CD4-positive, alpha-beta T cell treated with Interleukin-4 for 4 hours (primary cell): ENCODE measurements at regions not wholly inside any gene's neighbourhood (a gene's known extent, or its start where the extent isn't known, plus 50 kb on each side); places are given as distances from the start of the nearest gene placed in this dataset.

ENCODE experiments used
- DNase-seq: peaks from one replicate; pipeline ENCODE4 v3.0.0-alpha.2; 2020

DNA sequence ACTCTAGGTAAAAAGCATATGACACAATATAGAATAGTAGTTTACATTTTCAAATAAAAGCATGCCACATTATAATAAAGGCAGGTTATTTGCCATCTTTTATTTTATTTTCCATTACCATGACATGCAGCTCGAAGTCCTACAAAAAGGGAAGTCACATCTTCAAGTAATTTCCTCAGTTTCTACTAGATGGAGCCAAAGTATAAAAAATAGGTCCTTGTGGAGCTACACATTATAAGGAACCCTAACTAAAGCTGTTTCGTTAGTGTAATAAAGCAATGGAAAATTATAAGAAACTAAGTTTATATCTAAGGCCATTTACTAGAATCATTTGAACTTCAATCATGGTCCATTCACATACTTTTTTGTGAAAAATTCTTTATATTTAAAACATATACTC, 674.5 kb downstream of the KCNJ3 start:
- DNase-seq = peak; percentile 3

DNA sequence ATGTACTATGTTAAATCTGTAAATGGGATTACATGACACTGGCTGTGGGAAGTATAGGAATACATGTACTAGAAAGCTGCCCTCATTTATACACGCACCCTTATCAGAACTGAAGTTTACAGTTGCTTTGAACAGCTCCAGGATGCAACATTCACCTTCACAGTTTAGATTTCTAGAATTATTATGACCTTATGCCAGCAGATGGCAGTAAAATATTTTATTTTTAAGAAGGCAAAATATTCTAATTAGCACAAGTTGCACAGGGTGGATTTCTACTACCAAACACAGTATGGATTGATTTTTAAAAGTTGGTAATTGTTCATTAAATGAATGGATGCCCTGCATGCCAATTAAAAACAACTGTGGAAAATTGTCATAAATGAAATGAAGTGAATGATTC, 670.4 kb downstream of the KCNJ3 start:
- no peak for DNase-seq

DNA sequence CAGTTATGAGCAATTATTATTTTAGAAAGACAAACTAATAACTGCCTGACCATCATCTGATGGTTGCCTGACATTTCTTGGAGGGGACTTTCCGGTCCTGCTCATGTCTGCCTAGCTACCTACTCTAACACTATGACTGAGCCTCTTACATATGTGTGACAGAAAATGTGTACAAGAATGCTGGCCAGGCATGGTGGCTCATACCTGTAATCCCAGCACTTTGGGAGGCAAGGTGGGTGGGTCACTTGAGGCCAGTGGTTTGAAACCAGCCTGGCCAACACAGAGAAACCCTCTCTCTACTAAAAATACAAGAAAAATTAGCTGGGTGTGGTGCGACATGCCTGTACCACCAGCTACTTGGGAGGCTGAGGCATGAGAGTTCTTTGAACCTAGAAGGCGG, 666.3 kb downstream of the KCNJ3 start:
- DNase-seq = no peak

GRCh38 chr2:155363349-155363888, 664.9 kb downstream of the KCNJ3 start:
- no peak for DNase-seq

- DNase-seq = no peak
Measured at GRCh38 chr2:155357172-155357571, 658.7 kb downstream of the KCNJ3 start.

DNA sequence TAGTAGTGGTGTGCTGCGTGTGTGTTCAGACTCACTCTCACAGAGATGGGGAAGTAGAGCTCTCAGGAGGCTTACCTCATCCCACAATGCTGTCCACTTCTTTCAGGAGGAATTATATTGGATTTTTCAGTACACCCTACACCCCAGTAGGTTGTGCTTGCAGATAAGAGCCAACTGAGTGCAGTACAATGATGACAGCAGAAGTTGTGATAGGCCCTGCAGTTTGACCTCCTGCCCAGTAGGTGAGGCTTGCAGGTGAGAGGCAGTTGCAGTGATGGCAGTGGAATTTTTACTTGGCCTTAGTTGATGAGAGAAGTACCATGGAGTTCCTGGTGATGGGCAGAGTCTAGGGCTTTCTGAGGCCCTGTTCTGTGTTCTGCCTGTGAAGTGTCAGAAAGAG, 657.8 kb downstream of the KCNJ3 start:
- DNase-seq = no peak

GRCh38 chr2:155350783-155351580, 652.5 kb downstream of the KCNJ3 start:
- DNase-seq = no peak

DNA sequence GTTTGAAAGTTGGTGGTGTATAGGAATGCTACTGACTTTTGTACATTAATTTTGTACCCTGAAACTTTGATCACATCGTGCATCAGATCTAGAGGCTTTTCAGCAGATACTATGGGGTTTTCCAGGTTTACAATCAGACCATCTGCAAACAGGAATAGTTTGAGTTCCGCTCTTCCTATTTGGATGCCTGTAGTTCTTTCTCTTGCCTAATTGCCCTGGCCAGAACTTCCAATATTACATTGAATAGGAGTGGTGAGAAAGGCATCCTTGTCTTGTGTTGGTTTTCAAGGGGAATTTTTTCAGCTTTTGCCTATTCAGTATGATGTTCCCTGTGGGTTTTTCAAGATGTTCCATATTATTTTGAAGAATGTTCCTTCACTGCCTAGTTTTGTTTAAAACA, 633.5 kb downstream of the KCNJ3 start:
- DNase-seq = no peak

DNA sequence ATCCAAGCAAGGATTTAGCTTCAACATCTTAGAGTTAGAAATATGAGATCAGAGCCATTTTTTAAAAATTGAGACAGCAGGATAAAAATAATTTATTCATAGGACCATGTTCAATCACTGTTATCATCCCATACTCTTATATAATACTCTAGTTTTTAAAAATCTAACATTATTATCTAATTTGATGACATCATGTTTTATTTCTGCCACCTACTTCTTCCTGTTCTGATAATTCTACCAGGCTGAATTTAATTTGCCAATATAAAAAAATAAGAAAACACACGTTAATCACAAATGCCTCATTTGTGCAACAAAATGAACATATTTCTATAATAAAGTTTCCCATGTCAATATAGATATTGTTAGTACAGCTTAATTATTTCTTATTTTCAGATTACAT, 621.7 kb downstream of the KCNJ3 start:
- no peak for DNase-seq

DNA sequence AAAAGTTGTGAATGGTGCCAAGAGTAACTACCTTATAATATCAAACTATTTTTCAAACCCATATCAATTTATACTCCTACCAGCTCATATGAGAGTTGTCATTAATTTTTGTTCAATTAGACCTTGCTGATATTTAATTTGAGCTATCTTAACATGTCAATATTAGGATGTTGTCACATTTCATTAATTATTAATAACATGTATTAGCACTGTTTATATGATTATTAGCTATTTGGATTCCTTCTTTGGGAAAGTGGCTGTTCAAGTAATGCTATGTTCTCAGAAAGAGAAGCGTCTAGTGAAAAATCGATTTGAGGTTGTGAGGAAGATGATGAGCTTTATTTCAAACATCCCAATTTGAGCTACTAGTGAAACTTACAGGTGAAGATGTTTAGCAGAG, 620.2 kb downstream of the KCNJ3 start:
- no peak for DNase-seq

GRCh38 chr2:155315768-155316167, 617.3 kb downstream of the KCNJ3 start:
- no peak for DNase-seq

DNA sequence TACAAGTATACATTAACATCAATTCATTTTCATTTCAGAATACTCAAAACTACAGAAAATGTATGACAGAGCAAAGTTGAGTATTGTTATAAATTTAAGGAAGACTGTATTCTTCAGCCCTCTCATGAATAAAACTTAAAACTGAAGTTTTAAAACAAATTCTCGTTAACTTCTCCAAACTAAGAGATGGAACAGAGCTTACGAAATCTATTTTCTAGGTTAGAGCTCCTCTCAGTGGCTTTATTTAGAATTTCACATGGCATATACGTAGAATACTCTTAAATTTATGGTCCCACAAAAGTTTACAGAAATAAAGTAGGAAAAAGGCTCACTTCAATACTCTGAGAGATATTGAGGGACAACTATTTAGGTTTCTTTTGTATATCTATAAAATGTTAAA, 612.1 kb downstream of the KCNJ3 start:
- DNase-seq = no peak

- DNase-seq = no peak
Measured at GRCh38 chr2:155309483-155309882, 611.0 kb downstream of the KCNJ3 start.

DNA sequence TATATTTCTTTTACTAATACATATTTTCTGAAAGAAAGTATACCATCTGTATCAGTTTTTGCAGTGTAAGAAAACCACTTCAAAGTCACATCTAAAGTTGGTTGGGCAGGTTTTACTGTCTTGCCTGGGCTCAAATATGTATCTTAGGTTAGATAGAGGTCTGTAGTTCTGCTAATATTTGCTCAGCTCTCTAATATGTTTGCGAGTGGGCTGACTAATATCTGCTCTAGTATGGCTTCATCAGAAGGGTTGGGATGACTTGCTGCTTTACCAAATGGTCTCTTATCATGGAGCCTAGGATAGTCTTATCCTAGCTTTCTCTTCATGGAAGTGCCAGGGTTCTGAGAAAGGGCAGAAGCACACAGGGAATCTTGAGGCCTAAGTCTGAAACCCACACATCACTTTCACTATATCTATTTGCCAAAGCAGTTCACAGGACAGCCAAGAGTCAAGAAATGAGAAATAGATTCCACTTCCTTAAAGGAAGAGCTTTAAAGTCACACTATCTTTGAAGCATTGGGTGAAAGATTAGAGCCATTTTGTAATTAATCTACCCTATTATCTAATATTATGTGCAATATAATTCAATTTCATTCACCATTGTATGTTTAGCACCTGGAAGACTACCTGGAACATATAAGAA, 610.0 kb downstream of the KCNJ3 start:
- no peak for DNase-seq

DNA sequence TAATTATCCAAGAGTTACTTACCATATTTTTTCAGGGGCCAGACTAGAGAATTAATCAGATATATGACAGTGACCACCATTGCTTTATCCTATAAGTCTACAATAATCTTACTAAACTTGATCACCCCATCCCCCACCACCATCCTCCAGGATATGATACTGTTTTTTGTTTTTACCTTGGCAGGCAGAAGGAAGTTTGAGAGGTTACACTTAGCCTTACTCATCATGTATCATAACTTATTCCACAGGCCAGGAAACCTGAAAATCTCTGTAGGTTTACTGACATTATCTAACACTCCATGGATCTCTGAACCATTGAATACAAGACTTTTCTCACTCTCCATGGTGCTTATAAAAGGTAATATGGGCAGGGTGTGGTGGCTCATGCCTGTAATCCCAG, 602.7 kb downstream of the KCNJ3 start:
- no peak for DNase-seq

DNA sequence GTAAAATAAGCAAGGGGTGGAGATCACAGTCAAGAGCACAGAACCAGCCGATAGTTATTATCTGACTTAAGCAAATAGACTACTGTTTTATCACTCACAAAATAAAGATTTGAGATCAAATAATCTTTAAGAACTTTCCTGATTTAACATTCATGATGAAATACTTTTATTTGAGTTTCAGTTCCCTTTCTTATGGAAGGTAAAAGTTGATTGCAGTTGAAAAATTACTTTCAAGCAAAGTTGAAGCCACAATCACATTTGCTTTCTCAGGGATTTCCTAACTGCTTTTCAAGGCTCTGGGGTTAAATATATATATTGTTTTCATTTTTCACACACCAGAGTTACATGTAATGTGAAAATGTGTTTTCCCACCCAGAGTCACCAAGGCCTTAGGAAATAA, 599.5 kb downstream of the KCNJ3 start:
- no peak for DNase-seq

- no peak for DNase-seq
Measured at GRCh38 chr2:155294358-155294757, 595.9 kb downstream of the KCNJ3 start.

GRCh38 chr2:155281907-155282306, 583.4 kb downstream of the KCNJ3 start:
- DNase-seq = no peak

GRCh38 chr2:155273323-155273722, 574.8 kb downstream of the KCNJ3 start:
- DNase-seq = no peak

GRCh38 chr2:155266583-155266982, 568.1 kb downstream of the KCNJ3 start:
- no peak for DNase-seq

DNA sequence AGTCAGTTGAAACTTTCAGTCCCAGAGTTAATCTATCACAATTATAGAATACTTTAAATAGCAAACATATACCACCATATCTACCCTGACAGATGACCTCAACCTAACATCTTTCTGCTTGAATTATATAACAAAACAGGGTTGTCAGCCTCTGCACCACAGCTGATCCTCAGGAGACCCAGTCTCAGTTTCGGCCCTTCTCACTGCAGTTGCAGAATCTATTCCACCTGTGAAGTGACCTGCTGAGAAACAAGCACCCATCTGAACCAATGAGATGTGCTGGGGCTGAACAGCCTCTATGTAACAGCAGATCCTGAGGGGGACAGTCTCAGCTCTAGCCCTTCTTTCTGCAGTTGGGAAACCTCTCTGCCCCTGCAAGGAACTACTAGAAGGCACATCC, 567.6 kb downstream of the KCNJ3 start:
- DNase-seq = no peak

DNA sequence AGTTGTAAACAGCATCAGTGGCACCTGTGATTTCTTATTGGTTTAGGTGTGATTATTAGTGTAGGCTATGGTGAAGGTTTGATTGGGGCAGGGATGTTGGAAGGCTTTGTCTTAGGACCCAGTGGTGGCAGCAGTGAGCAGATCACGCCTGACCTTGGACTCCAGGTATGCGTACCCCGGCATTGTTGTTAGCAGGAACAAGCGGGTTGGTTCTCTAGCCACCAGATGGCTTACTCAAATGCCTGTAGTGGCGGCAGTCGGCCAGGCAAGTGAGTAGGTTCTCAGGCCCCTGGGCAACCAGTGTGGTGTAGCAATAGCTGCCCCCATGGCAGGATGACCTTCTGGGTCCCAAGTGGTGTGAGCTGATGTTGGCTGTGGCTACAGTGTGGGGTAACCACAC, 558.3 kb downstream of the KCNJ3 start:
- no peak for DNase-seq

DNA sequence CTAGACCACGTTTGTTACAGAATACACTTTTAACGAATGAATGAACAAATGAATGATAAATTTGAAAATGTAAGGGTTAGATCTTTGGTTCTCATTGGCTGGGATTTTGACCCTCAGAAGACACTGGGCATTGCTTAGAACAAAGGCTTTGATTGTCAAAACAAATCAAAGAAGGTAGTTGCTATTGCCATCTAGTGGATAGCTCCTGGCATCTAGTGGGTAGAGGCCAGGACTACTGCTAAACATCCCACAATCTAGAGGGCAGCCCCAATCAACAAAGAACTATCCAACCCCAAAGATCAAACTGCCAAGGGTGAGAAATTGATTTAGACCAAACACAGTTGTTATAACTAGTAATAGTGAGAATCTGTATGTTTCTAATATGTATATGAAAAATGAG, 552.3 kb downstream of the KCNJ3 start:
- no peak for DNase-seq

DNA sequence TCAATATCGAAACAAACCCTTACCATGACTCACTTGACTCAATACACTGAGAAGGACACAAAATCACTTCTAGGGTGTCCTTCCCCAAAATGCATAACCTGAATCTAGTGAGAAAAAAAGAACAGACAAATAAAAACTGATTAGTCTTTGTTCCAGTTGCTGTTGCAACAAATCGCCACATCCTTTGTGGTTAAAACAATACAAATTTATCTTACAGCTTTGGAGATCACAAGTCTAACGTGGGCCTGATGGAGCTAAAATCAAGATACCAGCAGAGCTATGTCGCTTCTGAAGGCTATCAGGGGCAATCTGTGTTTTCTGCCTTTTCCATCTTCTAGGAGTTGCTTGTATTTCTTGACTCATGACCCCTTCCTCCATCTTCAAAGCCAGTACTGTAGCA, 541.7 kb downstream of the KCNJ3 start:
- no peak for DNase-seq

DNA sequence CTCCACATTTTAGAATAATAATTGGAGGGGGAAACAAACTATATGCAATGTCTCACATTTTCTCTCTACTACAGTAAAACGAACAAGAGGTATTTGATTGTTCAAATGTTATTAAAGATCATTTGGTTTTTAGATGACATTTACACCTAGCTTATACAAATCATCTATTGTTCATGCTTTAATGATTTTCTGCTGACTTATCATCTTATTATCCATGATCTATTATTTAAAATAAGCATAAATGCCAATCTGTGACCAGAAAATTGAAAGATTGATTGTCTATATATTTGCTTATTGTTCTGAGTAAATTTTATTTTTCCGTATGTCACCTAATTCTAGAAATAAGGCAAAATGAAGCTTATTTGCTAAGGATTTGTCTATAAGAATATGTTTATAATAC, 537.2 kb downstream of the KCNJ3 start:
- DNase-seq = no peak
